ENCODE measurements at regions not wholly inside any gene's neighbourhood (a gene's known extent, or its start where the extent isn't known, plus 50 kb on each side); places are given as distances from the start of the nearest gene placed in this dataset.
A peak's percentile ranks its signal among the peaks of the same experiment; 100 is the strongest.
"Not testable (repeated sequence)": the region's sequence is repeated elsewhere in the genome, so short reads cannot be mapped to it uniquely, and the experiment has no call there.

GRCh38 chr5:158451203-158451992 lies 592.5 kb upstream of the CLINT1 start:
- TF ChIP-seq POLR2A (IDR thresholded peaks at IDR 0.05; ENCODE audit: low read depth, low read length), result no peak
- TF ChIP-seq TAF1 (IDR thresholded peaks at IDR 0.05; ENCODE audit: borderline replicate concordance, low read depth, low read length), result no peak
- no peak for TF ChIP-seq POLR2AphosphoS5 (IDR thresholded peaks at IDR 0.05; ENCODE audit: low read depth, low read length)
- DNase-seq (ENCODE audit: insufficient read length), result no peak
- no peak for FAIRE-seq

- no peak for DNase-seq (ENCODE audit: insufficient read length)
- no peak for FAIRE-seq
- TF ChIP-seq POLR2A (IDR thresholded peaks at IDR 0.05; ENCODE audit: low read depth, low read length) (no peak), POLR2AphosphoS5 (IDR thresholded peaks at IDR 0.05; ENCODE audit: low read depth, low read length) (no peak), TAF1 (IDR thresholded peaks at IDR 0.05; ENCODE audit: borderline replicate concordance, low read depth, low read length) (no peak)
Measured at GRCh38 chr5:158450751-158451171, 591.8 kb upstream of the CLINT1 start.

- FAIRE-seq; DNase-seq (ENCODE audit: insufficient read length): not testable (repeated sequence)
Measured at GRCh38 chr5:158446761-158447160, 587.8 kb upstream of the CLINT1 start.

DNA sequence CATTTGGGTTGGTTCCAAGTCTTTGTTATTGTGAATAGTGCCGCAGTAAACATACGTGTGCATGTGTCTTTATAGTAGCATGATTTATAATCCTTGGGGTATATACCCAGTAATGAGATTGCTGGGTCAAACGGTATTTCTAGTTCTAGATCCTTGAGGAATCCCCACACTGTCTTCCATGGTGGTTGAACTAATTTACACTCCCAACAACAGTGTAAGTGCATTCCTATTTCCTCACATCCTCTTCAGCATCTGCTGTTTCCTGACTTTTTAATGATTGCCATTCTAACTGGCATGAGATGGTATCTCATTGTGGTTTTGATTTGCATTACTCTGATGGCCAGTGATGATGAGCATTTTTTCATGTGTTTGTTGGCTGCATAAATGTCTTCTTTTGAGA lies 580.3 kb upstream of the CLINT1 start:
- not testable (repeated sequence) for FAIRE-seq

GRCh38 chr5:158436271-158437065 lies 577.5 kb upstream of the CLINT1 start:
- DNase-seq (ENCODE audit: insufficient read length) (no peak), FAIRE-seq (no peak)
- TF ChIP-seq POLR2AphosphoS5 (IDR thresholded peaks at IDR 0.05; ENCODE audit: low read depth, low read length) (no peak), TAF1 (IDR thresholded peaks at IDR 0.05; ENCODE audit: borderline replicate concordance, low read depth, low read length) (no peak), POLR2A (IDR thresholded peaks at IDR 0.05; ENCODE audit: low read depth, low read length) (no peak)

More for the DNA sequence above, 580.3 kb upstream of the CLINT1 start:
- not testable (repeated sequence) for DNase-seq (ENCODE audit: insufficient read length)

DNA sequence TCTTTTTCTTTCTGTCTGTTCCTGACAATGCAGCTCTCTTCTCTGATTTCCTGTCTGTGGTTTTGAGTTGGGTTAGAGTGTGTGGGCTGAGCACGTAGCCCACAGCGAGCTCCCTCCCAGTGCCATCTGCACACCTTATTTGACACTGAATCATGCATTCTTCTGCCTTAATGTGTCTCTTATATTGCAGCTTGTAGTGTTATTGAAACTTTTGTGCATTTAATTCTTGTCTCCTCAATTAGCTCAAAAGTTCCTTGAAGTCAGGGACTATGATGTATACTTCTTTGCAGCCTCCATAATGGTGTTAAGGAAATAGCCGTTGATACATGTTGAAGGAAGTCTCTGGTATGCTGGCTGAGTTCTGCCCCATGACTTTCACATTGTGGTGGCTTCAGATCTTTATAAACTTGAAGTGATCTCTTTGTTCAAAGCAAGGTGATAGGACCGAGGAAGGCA lies 576.2 kb upstream of the CLINT1 start:
- no peak for DNase-seq (ENCODE audit: insufficient read length)
- TF ChIP-seq POLR2A (IDR thresholded peaks at IDR 0.05; ENCODE audit: low read depth, low read length) (no peak), POLR2AphosphoS5 (IDR thresholded peaks at IDR 0.05; ENCODE audit: low read depth, low read length) (no peak), TAF1 (IDR thresholded peaks at IDR 0.05; ENCODE audit: borderline replicate concordance, low read depth, low read length) (no peak)
- FAIRE-seq, result peak; percentile 58

- FAIRE-seq (no peak), DNase-seq (ENCODE audit: insufficient read length) (no peak)
- no peak for TF ChIP-seq POLR2A (IDR thresholded peaks at IDR 0.05; ENCODE audit: low read depth, low read length)
- no peak for TF ChIP-seq POLR2AphosphoS5 (IDR thresholded peaks at IDR 0.05; ENCODE audit: low read depth, low read length)
- no peak for TF ChIP-seq TAF1 (IDR thresholded peaks at IDR 0.05; ENCODE audit: borderline replicate concordance, low read depth, low read length)
Measured at GRCh38 chr5:158434749-158435148, 575.8 kb upstream of the CLINT1 start.

DNA sequence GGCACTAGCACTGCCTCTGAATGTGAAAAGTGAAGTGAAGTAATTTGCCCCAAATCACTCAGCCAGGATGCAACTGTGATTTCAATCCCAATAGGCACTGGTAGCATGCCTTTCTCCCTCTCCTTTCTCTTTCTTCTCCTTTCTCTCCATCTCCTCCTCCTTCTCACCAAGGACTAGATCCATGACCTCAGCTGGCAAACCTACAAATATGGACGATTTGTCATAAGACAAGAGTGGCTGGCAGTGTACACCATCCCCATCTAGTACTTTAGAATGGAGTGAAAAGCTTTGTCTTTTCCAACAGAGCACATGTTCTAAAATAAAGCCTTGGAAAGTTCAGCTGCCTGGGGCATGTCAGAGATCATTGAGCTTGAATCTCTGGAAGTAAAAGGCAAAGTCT lies 574.7 kb upstream of the CLINT1 start:
- no peak for DNase-seq (ENCODE audit: insufficient read length)
- TF ChIP-seq TAF1 (IDR thresholded peaks at IDR 0.05; ENCODE audit: borderline replicate concordance, low read depth, low read length) (no peak), POLR2A (IDR thresholded peaks at IDR 0.05; ENCODE audit: low read depth, low read length) (no peak), POLR2AphosphoS5 (IDR thresholded peaks at IDR 0.05; ENCODE audit: low read depth, low read length) (no peak)

DNA sequence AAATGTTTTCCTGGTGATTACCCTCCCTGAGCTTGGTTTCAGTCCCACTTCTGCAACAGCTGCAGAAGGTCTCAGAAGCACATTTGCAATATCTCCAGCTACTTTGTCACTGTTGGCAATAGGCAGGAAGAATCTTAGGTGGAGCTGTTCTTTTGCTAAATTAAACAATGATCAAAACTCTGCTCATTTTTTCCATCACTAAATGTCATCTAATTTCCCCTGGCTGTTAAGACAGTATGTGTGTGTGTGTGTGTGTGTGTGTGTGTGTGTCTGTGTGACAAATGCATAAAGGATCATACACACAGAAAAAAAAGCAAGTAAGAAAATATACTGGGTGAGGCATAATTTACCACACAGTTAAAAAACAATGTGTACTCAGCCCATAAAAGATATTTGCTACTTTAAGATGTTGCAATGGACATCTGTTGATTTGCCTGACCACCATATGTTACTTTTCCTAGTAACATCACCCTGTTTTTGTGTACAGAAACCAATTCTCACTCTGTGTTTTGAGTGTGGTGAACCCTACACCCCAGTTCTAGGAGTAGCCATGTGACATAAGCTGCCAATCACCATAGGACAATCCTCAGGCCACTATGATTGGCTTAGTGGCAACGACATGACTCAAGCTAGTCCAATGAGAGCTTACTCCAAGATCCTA lies 572.6 kb upstream of the CLINT1 start:
- FAIRE-seq (peak; percentile 40), DNase-seq (ENCODE audit: insufficient read length) (no peak)
- no peak for TF ChIP-seq POLR2AphosphoS5 (IDR thresholded peaks at IDR 0.05; ENCODE audit: low read depth, low read length)
- TF ChIP-seq POLR2A (IDR thresholded peaks at IDR 0.05; ENCODE audit: low read depth, low read length), result no peak
- no peak for TF ChIP-seq TAF1 (IDR thresholded peaks at IDR 0.05; ENCODE audit: borderline replicate concordance, low read depth, low read length)

More for the DNA sequence above, 574.7 kb upstream of the CLINT1 start:
- FAIRE-seq, result no peak

- TF ChIP-seq POLR2A (IDR thresholded peaks at IDR 0.05; ENCODE audit: low read depth, low read length) (no peak), POLR2AphosphoS5 (IDR thresholded peaks at IDR 0.05; ENCODE audit: low read depth, low read length) (no peak), TAF1 (IDR thresholded peaks at IDR 0.05; ENCODE audit: borderline replicate concordance, low read depth, low read length) (no peak)
- DNase-seq (ENCODE audit: insufficient read length) (no peak), FAIRE-seq (no peak)
Measured at GRCh38 chr5:158430798-158431167, 571.8 kb upstream of the CLINT1 start.

- DNase-seq (ENCODE audit: insufficient read length) (no peak), FAIRE-seq (no peak)
- TF ChIP-seq POLR2AphosphoS5 (IDR thresholded peaks at IDR 0.05; ENCODE audit: low read depth, low read length), result no peak
- no peak for TF ChIP-seq POLR2A (IDR thresholded peaks at IDR 0.05; ENCODE audit: low read depth, low read length)
- TF ChIP-seq TAF1 (IDR thresholded peaks at IDR 0.05; ENCODE audit: borderline replicate concordance, low read depth, low read length), result no peak
Measured at GRCh38 chr5:158430166-158430797, 571.3 kb upstream of the CLINT1 start.

Data from GM12892 (cell line).